Stimulated activated CD8-positive, alpha-beta memory T cell treated with anti-CD3 and anti-CD28 coated beads, Interleukin-15, amount 100 ng/mL, for 48 hours (primary cell): ENCODE measurements at regions not wholly inside any gene's neighbourhood (a gene's known extent, or its start where the extent isn't known, plus 50 kb on each side); places are given as distances from the start of the nearest gene placed in this dataset.

Experiments
- DNase-seq, 2 donors: peaks; one replicate each; pipeline ENCODE4 v3.0.0-alpha.2; 2020; ENCODE audit warnings: low read depth in 2 of 2

DNA sequence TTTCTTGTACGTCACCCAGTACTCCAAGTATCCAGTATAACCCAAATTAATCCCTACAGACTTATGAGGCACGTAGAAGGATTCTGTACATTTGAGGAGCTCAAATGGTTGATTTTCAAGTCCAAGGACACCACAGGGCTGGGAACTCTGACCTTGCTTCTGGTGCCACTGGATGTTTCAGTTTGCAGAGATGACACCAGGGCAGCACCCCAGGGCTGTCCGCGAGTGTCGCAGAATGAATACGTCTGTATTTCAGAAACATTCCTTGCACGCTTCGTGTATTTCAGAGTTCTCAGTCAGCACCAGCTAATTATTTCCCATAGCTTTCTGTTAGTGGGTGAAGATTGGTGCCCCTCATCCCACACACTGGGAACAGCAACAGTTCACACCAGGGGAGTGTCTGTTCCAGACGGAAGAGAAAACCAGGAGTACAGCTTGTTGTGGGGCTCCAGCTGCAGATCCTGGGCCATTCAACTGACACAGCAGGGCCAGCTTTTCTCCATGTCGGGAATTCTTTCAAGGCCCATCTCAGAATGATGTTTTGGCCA, 159.2 kb downstream of the RHOU start:
- no peak for DNase-seq

DNA sequence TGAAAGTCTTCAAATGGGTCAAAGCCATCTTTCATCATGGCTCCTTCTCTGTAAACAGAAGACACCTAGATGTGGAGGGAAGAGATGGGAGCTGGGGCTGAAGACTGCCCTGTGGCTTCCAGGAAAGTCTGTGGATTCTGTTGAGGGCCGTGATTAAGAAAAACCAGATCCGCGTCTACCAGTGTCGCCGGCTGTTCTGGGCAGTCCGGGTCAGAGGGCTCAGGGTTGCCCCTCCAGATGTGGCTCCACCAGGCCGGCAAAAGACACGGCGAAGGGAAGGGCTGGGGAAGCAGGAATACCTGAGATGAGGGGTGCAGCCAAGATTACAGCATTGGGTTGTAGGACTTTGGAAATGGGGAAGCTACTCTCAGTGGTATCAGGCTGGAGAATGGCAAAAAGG, 162.6 kb downstream of the RHOU start:
- no peak for DNase-seq

DNA sequence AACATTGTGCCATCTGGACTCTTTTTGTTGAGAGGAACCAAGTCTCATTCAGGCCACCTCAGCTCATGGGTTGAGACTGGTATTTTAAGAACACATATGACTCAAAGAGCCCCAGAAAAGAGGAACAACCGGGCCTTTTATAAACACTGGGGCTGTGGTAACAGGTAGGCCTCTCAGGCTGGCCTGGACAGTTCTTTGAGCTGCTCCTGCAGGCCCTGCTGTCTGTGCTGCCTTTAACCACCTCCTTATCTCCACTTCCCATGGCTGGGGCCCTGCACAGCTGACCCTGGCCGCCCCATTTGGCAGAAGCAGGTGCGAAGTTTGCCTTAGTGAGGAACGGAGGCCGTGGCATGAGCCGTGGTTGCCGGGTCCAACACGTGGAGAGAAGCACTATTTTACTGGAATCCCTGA, 163.3 kb downstream of the RHOU start:
- no peak for DNase-seq

- DNase-seq = no peak
Measured at GRCh38 chr1:228899421-228899956, 164.2 kb downstream of the RHOU start.

DNA sequence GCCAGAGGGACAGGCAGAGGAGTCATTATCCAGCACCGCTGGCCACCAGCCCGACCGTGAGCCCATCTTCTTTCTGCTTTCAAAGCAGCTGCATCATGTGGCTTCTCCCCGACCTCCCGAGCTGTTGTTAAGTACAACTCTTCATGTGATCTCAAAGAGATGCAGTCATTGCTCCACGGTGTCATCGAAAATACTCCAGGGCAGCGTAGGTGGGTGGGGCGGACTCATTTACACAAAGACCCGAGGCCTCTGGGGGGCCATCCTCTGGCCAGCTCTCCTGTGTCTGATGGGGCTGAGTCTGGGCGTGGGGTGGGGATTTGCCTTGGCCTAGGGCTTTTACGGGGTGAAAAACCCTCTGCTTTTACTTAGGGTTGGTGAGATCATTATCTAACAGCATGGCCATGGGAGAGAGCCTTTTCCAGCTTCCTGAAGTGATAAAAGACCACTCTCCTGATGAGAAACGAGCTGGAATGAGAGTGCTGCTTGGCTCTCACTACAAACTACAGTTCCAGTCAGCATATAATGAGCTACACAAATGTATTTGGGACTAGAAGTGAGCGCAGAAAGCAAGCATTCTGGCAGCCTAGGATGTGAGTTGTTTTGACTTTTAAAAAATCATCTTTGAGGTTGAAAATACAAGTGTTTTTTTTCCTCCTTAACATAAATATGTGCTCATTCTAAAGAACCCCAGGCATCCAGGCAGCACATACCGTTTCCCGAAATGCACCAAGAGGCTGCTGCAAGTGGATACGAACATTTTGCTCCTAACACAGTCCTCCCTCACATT, 165.0 kb downstream of the RHOU start:
- no peak for DNase-seq

DNA sequence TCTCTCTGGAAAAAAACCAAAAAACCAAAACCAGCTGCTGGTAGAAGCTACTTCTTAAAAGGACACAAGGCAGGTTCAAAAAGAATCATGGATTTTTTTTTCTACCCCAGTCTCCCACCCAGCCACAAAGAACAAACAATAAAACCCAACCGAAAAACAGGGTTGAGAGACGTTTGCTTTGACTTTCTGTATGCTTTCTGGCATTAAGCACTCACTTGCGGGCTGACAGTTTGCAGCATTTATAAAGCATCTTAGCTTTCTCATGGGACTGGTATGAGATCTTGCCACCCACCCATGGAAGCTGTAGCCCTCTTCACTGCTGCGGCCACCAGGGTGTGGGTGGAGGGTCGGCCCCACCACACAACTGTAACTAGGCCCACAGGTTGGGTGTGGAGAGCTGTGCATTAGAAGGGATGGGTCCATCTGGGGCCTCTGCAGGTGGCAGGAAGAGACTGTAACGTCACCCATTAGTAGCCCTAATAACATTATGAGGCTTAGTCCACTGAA, 165.7 kb downstream of the RHOU start:
- DNase-seq = no peak

GRCh38 chr1:228901936-228902681, 166.8 kb downstream of the RHOU start:
- DNase-seq = no peak

GRCh38 chr1:228902781-228903433, 167.6 kb downstream of the RHOU start:
- no peak for DNase-seq

DNA sequence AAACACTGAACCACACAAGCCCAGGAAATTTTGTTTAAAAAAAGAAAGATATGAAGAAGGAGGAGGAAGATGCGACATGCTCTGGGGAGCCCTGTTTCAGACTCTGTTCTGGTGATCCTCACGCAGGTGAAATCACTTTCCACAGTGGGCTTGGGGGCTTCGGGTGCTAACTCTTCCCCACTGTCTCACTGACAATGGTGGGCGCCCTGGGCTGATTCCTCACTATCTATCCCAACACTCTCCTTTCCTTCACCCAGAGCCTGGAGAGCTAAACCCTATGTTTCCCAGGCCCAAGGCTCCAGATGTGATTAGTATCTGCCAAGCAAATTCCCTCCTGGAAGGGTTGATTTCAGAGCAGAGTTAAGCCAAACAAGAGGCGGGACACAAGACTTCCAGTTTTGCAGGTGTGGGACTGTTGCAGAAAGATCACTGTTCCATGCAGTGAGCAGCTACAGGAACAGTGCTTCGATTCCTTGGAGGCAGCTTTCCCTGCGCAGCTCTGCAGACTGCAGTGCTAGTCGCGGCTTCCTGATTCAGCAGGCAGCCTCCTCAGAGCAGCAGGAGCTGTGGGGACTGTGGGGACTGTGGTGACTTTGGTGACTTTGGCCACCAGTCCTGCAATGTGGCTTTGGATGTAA, 168.3 kb downstream of the RHOU start:
- DNase-seq = no peak

GRCh38 chr1:228904222-228904621, 168.9 kb downstream of the RHOU start:
- DNase-seq = no peak

DNA sequence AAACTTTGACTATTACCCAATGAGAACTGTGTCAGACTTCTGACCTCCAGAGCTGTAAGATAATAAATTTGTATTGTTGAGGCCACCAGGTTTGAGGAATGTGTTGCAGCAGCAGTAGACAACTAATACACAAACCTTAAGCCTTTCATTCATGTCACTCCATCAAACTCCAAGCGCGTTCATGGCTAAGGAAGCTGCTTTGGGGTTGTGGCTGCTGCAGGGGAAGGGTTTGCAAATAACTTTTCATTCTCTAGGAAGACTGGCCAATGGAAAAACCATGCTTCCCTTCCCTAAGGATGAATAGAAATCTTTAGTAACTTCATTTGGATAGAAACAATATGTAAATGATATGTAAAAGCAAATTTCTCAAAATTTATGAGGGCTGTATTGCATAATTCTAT, 170.4 kb downstream of the RHOU start:
- no peak for DNase-seq

- no peak for DNase-seq
Measured at GRCh38 chr1:228906223-228906860, 171.1 kb downstream of the RHOU start.

- DNase-seq = no peak
Measured at GRCh38 chr1:228911225-228912210, 176.2 kb downstream of the RHOU start.

GRCh38 chr1:228913626-228914414, 178.5 kb downstream of the RHOU start:
- no peak for DNase-seq

DNA sequence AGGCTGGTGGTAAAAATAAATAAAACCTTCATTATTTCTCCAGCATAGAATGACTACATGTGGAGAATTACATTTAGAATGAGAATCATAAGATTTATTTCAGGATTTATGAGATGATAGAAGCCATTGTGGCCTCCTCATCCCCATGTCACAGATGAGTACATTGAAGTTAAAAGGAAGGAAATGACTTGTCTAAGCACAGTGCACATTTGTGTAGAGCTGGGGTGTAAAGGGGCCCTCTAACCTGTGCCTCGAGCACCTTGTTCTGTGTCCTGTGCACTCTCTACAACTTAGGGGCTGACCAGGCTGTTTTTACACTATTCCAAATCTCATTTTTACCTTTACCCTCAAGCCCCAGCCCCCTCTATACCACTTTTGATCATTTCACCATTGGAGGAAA, 179.4 kb downstream of the RHOU start:
- DNase-seq = no peak

DNA sequence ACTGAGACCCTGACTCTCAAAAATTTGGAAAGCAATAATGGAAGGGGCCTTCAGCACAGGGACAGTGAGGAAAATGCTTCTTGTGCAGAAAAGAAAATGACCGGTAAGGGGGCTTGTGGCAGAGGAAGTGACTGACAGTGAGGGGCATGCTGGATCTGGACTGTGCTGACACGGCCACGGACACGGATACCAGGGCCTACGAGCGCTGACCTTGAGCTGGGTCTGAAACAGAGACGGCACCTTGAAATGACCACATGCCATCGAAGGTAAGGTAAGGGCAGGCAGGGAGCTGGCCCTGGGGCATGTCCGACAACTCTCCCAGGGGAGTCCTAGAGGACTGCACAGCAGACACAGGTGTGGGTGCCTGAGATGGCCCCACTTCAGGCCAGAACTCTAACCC, 182.1 kb downstream of the RHOU start:
- no peak for DNase-seq

DNA sequence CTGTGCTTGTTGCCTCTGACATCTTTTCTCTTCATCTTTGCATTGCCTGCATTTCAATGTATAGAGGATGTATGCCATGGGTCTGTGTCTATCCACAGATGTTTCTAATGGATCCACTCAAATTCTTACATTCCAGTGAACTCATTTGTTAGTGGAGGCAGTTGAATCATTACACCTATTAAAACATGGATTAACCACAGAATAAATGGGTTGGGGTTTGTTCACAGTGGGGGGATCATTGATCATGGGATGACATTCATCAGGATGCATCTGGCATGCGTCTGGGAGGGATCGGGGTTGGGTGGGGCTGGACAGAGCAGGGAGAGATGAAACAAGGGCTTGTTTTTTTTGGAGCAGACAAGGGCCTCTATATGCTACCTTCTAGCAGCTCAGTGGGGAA, 182.5 kb downstream of the RHOU start:
- DNase-seq = no peak

DNA sequence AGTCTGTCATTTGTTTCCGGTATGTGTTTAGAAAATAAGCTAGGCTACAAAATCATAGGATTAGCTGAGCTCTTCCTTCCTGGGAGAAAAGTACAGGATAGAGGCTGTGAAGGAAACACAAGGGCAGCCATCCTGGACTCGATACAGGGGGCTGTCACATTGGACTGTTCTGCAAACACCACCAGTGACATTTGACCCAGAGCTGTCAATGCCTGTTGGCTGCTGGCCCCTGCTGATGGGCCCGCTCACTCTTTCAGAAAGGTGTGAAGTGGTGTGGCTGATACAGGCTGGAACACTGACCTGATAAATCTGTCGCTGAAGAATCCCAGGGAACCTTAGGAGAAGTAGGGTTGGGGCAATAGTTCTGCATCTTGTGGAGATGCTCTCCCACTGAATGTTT, 183.1 kb downstream of the RHOU start:
- DNase-seq = no peak

DNA sequence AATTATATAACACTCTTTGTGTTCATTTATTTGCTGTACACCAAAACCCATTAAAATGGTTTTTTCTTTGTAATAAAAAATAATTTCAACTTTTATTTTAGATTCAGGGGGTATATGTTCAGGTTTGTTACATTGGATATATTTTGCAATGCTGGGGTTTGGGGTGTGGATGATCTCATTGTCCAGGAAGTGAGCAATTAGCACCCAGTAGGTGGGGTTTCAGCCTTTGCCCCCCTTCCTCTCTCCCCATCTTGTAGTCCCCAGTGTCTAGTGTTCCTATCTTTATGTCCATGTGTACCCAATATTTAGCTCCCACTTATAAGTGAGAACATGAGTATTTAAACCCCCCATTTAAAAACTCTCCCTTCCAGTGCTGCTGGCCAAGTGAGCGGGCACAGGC, 184.6 kb downstream of the RHOU start:
- no peak for DNase-seq
